NCI-H524 treated with DMSO at 0.1 percent for 48 hours (cell line): ENCODE measurements at regions not wholly inside any gene's neighbourhood (a gene's known extent, or its start where the extent isn't known, plus 50 kb on each side); places are given as distances from the start of the nearest gene placed in this dataset.
"Not testable (repeated sequence)": the region's sequence is repeated elsewhere in the genome, so short reads cannot be mapped to it uniquely, and the experiment has no call there.

Experiments used
- DNase-seq: peaks from one replicate; lab custom pipeline; 2025; lab: John Stamatoyannopoulos, UW

GRCh38 chr6:10343320-10343719 is 71.6 kb downstream of the TFAP2A start:
- no peak for DNase-seq

- DNase-seq, result no peak
These were observed 73.3 kb downstream of the TFAP2A start for GRCh38 chr6:10341605-10342004.

- no peak for DNase-seq
These were observed 76.7 kb downstream of the TFAP2A start for GRCh38 chr6:10338151-10338550.

GRCh38 chr6:10337376-10337775 is 77.5 kb downstream of the TFAP2A start:
- not testable (repeated sequence) for DNase-seq

- DNase-seq, result no peak
These were observed 82.8 kb downstream of the TFAP2A start for GRCh38 chr6:10332111-10332510.

- no peak for DNase-seq
These were observed 83.4 kb downstream of the TFAP2A start for GRCh38 chr6:10331334-10331968.

- no peak for DNase-seq
These were observed 84.4 kb downstream of the TFAP2A start for GRCh38 chr6:10330515-10330914.

GRCh38 chr6:10323018-10323417 is 91.9 kb downstream of the TFAP2A start:
- DNase-seq, result no peak

- DNase-seq, result no peak
These were observed 94.6 kb downstream of the TFAP2A start for GRCh38 chr6:10320291-10320690.

- DNase-seq, result no peak
These were observed 98.5 kb downstream of the TFAP2A start for GRCh38 chr6:10316373-10316721.

GRCh38 chr6:10315658-10316372 is 99.1 kb downstream of the TFAP2A start:
- DNase-seq, result no peak

- no peak for DNase-seq
These were observed 99.8 kb downstream of the TFAP2A start for GRCh38 chr6:10315034-10315433.

GRCh38 chr6:10314163-10314955 is 100.5 kb downstream of the TFAP2A start:
- DNase-seq, result no peak

- no peak for DNase-seq
These were observed 101.1 kb downstream of the TFAP2A start for GRCh38 chr6:10313799-10314162.

GRCh38 chr6:10312445-10312844 is 102.4 kb downstream of the TFAP2A start:
- DNase-seq, result no peak

GRCh38 chr6:10311546-10312405 is 103.1 kb downstream of the TFAP2A start:
- DNase-seq, result not testable (repeated sequence)

- DNase-seq, result no peak
These were observed 104.0 kb downstream of the TFAP2A start for GRCh38 chr6:10310826-10311225.

- no peak for DNase-seq
These were observed 104.6 kb downstream of the TFAP2A start for GRCh38 chr6:10310330-10310653.

- DNase-seq, result no peak
These were observed 105.2 kb downstream of the TFAP2A start for GRCh38 chr6:10309457-10310329.

- no peak for DNase-seq
These were observed 107.4 kb downstream of the TFAP2A start for GRCh38 chr6:10307476-10307875.

- no peak for DNase-seq
These were observed 107.8 kb downstream of the TFAP2A start for GRCh38 chr6:10307028-10307427.
